H9 (cell line): ENCODE measurements at regions not wholly inside any gene's neighbourhood (a gene's known extent, or its start where the extent isn't known, plus 50 kb on each side); places are given as distances from the start of the nearest gene placed in this dataset.

Source experiments
- DNase-seq: peaks from one replicate; pipeline ENCODE4 v3.0.0-alpha.2; 2017
- H2AFZ ChIP-seq: one replicate; pipeline ENCODE4 v1.6.1; 2013; ENCODE audit warnings: mild to moderate bottlenecking, low read length, control low read depth, moderate library complexity
- H2AK5ac ChIP-seq: 2 replicates; pipeline ENCODE4 v1.6.1; 2013; ENCODE audit warnings: low read length, control low read depth, mixed read lengths; ENCODE audit not compliant: insufficient read length
- H2BK120ac ChIP-seq: one replicate; pipeline ENCODE4 v1.6.1; 2013; ENCODE audit warnings: low read depth, mild to moderate bottlenecking, low read length, control low read depth, inconsistent platforms; ENCODE audit not compliant: poor library complexity, severe bottlenecking
- H2BK12ac ChIP-seq: 2 replicates; pipeline ENCODE4 v1.6.1; 2013; ENCODE audit warnings: low read length, control low read depth, mixed read lengths, low read depth; ENCODE audit not compliant: insufficient read length
- H2BK15ac ChIP-seq: 2 replicates; pipeline ENCODE4 v1.6.1; 2013; ENCODE audit warnings: low read depth, low read length, control low read depth
- H2BK20ac ChIP-seq: one replicate; pipeline ENCODE4 v1.6.1; 2013; ENCODE audit warnings: low read depth, mild to moderate bottlenecking, low read length, control low read depth, inconsistent platforms; ENCODE audit not compliant: poor library complexity, severe bottlenecking
- H2BK5ac ChIP-seq: 2 replicates; pipeline ENCODE4 v1.6.1; 2013; ENCODE audit warnings: low read length, control low read depth, mixed read lengths; ENCODE audit not compliant: insufficient read length
- H3K14ac ChIP-seq: 2 replicates; pipeline ENCODE4 v1.6.1; 2013; ENCODE audit warnings: low read length, control low read depth; ENCODE audit not compliant: insufficient read depth
- H3K18ac ChIP-seq: 2 replicates; pipeline ENCODE4 v1.6.1; 2013; ENCODE audit warnings: low read depth, mild to moderate bottlenecking, mixed read lengths, low read length, control low read depth; ENCODE audit not compliant: insufficient read length
- H3K23ac ChIP-seq: 2 replicates; pipeline ENCODE4 v1.6.1; 2013; ENCODE audit warnings: low read length, control low read depth, mixed read lengths, low read depth; ENCODE audit not compliant: insufficient read length
- H3K23me2 ChIP-seq: 2 replicates; pipeline ENCODE4 v1.6.1; 2013; ENCODE audit warnings: low read depth, mild to moderate bottlenecking, mixed read lengths, low read length, control low read depth; ENCODE audit not compliant: insufficient read length, poor library complexity, severe bottlenecking
- H3K27ac ChIP-seq: 2 replicates; pipeline ENCODE4 v1.5.1; 2013; ENCODE audit warnings: low read length, control low read depth, mixed read lengths, low read depth; ENCODE audit not compliant: insufficient read length
- H3K27me3 ChIP-seq: 2 replicates; pipeline ENCODE4 v1.6.1; 2013; ENCODE audit warnings: low read length, control low read depth, inconsistent platforms; ENCODE audit not compliant: insufficient read depth
- H3K4ac ChIP-seq: 2 replicates; pipeline ENCODE4 v1.6.1; 2013; ENCODE audit warnings: low read depth, mild to moderate bottlenecking, control low read depth, inconsistent platforms, low read length, moderate library complexity
- H3K4me1 ChIP-seq: 2 replicates; pipeline ENCODE4 v1.6.1; 2013; ENCODE audit warnings: low read length, control low read depth, inconsistent platforms; ENCODE audit not compliant: insufficient read depth
- H3K4me2 ChIP-seq: 2 replicates; pipeline ENCODE4 v1.6.1; 2013; ENCODE audit warnings: low read length, control low read depth, mixed read lengths; ENCODE audit not compliant: insufficient read length, insufficient read depth
- H3K56ac ChIP-seq: 2 replicates; pipeline ENCODE4 v1.6.1; 2013; ENCODE audit warnings: low read depth, mild to moderate bottlenecking, mixed read lengths, low read length, control low read depth; ENCODE audit not compliant: insufficient read length
- H3K79me1 ChIP-seq: 2 replicates; pipeline ENCODE4 v1.6.1; 2013; ENCODE audit warnings: low read depth, mild to moderate bottlenecking, moderate library complexity, low read length, control low read depth, inconsistent platforms; ENCODE audit not compliant: insufficient read depth, poor library complexity, severe bottlenecking
- H3K79me2 ChIP-seq: 2 replicates; pipeline ENCODE4 v1.6.1; 2013; ENCODE audit warnings: low read length, control low read depth, inconsistent platforms; ENCODE audit not compliant: insufficient read depth
- H3K9ac ChIP-seq: 2 replicates; pipeline ENCODE4 v1.6.1; 2013; ENCODE audit warnings: low read length, control low read depth, mixed read lengths; ENCODE audit not compliant: insufficient read length; ENCODE audit errors: extremely low read depth
- H3K9me3 ChIP-seq: one replicate; pipeline ENCODE4 v1.6.1; 2013; ENCODE audit warnings: low read depth, low read length, inconsistent platforms; ENCODE audit not compliant: control insufficient read depth
- H3T11ph ChIP-seq: one replicate; pipeline ENCODE4 v1.6.1; 2013; ENCODE audit warnings: mild to moderate bottlenecking, low read length, control low read depth, inconsistent platforms
- H4K20me1 ChIP-seq: one replicate; pipeline ENCODE4 v1.6.1; 2013; ENCODE audit not compliant: control insufficient read depth, insufficient read length, insufficient read depth
- H4K5ac ChIP-seq: 2 replicates; pipeline ENCODE4 v1.6.1; 2013; ENCODE audit warnings: low read depth, mild to moderate bottlenecking, mixed read lengths, low read length, control low read depth; ENCODE audit not compliant: insufficient read length
- H4K8ac ChIP-seq: replicated peaks from 2 replicates; pipeline ENCODE4 v1.6.1; 2013; ENCODE audit warnings: low read length, control low read depth, mixed read lengths, low read depth; ENCODE audit not compliant: insufficient read length
- H4K91ac ChIP-seq: 2 replicates; pipeline ENCODE4 v1.6.1; 2013; ENCODE audit warnings: low read depth, mild to moderate bottlenecking, moderate library complexity, mixed read lengths, low read length, control low read depth; ENCODE audit not compliant: insufficient read length
- H3K27ac Mint-ChIP-seq, 3 experiments: 2 replicates in 2 of 3; 3 replicates in 1 of 3; pipeline ENCODE4 v1.8.0; 2020 to 2021; ENCODE audit warnings: mixed read lengths in 3 of 3, mild to moderate bottlenecking in 1 of 3, moderate library complexity in 1 of 3
- H3K27me3 Mint-ChIP-seq: 2 replicates; pipeline ENCODE4 v1.8.0; 2021; ENCODE audit warnings: low read depth, mild to moderate bottlenecking, moderate library complexity, mixed read lengths
- H3K36me3 Mint-ChIP-seq, 3 experiments: 2 replicates in 2 of 3; 3 replicates in 1 of 3; pipeline ENCODE4 v1.8.0; 2020 to 2021; ENCODE audit warnings: low read depth in 3 of 3, mixed read lengths in 3 of 3; ENCODE audit not compliant: insufficient read depth in 1 of 3
- H3K4me1 Mint-ChIP-seq, 2 experiments: 2 replicates each; pipeline ENCODE4 v1.8.0; 2020; ENCODE audit warnings: mixed read lengths in 2 of 2
- H3K4me3 Mint-ChIP-seq, 2 experiments: 2 replicates in 1 of 2; 3 replicates in 1 of 2; pipeline ENCODE4 v1.8.0; 2020 to 2021; ENCODE audit warnings: mild to moderate bottlenecking in 2 of 2, mixed read lengths in 2 of 2, moderate library complexity in 1 of 2
- H3K9me3 Mint-ChIP-seq, 2 experiments: 2 replicates in 1 of 2; 3 replicates in 1 of 2; pipeline ENCODE4 v1.8.0; 2020; ENCODE audit warnings: mild to moderate bottlenecking in 2 of 2, mixed read lengths in 2 of 2, moderate library complexity in 1 of 2
- WGBS: extraction: QIAGEN DNeasy Blood & Tissue Kit; methylation state at CpG from one replicate; pipeline ENCODE4 v1.1.7; 2013; ENCODE audit warnings: missing lambda C conversion rate, low lambda C conversion rate, mixed read lengths; ENCODE audit not compliant: insufficient read length; ENCODE audit errors: extremely low coverage; 5-methylcytosine and 5-hydroxymethylcytosine counted together
- TF ChIP-seq, protein P1 (sequence below): fragments of 200-600 bp; sonication (generic); conservative IDR thresholded peaks from 3 replicates; pipeline ENCODE4 v1.8.0; 2021; ENCODE audit warnings: antibody characterized with exemption, mild to moderate bottlenecking

DNA sequence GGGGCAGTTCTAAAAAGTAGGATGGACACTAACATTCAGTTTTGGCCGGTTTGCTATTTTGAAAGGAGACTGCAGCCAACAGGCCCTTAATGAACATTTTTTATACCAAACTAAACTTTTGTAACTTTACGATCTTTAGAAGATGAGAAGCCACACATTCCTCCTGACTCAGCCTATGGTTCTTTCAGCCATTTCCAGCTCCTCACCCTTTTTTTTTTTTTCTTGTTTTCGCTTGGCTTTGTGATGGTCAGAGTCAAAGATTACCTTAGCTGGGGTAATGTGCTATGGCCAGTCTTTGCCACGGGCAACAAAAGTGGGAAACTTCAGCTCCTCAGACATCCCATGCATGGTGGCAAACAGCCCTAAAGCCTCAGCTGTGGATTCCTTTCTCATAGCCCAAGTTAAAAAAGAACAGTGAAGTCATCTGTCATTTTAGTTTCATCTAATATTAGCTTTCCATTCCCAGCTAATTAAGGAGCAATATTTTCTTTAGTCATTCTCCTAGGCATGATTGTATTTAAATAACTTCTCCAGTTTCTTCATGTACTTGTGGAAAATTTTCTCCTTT, 368.7 kb downstream of the MFSD1 start:
- no peaks in the 10 kb centered on the region for H3K79me1 ChIP-seq
- no peak overlapping the region for H3T11ph ChIP-seq
- no peak overlapping the region for H2BK5ac ChIP-seq
- no peak overlapping the region for H3K4me2 ChIP-seq
- H3K23ac ChIP-seq, result no peak overlapping the region
- no peak overlapping the region for H3K4ac ChIP-seq
- Mint-ChIP-seq H3K36me3 (no peaks in the 10 kb centered on the region), H3K9me3 (no peaks in the 10 kb centered on the region), H3K4me3 (no peak overlapping the region), H3K4me1 (peaks cover 0 to 4% of the 10 kb centered on the region in 2 experiments; a peak in 1 of 4 replicates), H3K27ac (no peak overlapping the region), H3K27me3 (no peaks in the 10 kb centered on the region)
- no peak overlapping the region for H4K91ac ChIP-seq
- no peak overlapping the region for H3K27ac ChIP-seq
- H3K56ac ChIP-seq, result no peak overlapping the region
- no peaks in the 10 kb centered on the region for H3K79me2 ChIP-seq
- H3K14ac ChIP-seq, result no peak overlapping the region
- H4K8ac ChIP-seq, result no peak overlapping the region
- H3K23me2 ChIP-seq, result no peaks in the 10 kb centered on the region
- no peak for DNase-seq
- no peak overlapping the region for H2AK5ac ChIP-seq
- H2BK20ac ChIP-seq, result no peak overlapping the region
- H3K9ac ChIP-seq, result no peak overlapping the region
- TF ChIP-seq, protein P1, sequence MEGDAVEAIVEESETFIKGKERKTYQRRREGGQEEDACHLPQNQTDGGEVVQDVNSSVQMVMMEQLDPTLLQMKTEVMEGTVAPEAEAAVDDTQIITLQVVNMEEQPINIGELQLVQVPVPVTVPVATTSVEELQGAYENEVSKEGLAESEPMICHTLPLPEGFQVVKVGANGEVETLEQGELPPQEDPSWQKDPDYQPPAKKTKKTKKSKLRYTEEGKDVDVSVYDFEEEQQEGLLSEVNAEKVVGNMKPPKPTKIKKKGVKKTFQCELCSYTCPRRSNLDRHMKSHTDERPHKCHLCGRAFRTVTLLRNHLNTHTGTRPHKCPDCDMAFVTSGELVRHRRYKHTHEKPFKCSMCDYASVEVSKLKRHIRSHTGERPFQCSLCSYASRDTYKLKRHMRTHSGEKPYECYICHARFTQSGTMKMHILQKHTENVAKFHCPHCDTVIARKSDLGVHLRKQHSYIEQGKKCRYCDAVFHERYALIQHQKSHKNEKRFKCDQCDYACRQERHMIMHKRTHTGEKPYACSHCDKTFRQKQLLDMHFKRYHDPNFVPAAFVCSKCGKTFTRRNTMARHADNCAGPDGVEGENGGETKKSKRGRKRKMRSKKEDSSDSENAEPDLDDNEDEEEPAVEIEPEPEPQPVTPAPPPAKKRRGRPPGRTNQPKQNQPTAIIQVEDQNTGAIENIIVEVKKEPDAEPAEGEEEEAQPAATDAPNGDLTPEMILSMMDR, result no peak
- no peak overlapping the region for H2BK120ac ChIP-seq
- H3K18ac ChIP-seq, result no peak overlapping the region
- H3K27me3 ChIP-seq, result no peaks in the 10 kb centered on the region
- no peak overlapping the region for H2AFZ ChIP-seq
- no peaks in the 10 kb centered on the region for H3K4me1 ChIP-seq
- H3K9me3 ChIP-seq, result no peaks in the 10 kb centered on the region
- WGBS, result no CpG with 5 or more reads among the region's 4 CpGs
- H2BK15ac ChIP-seq, result no peak overlapping the region
- H4K20me1 ChIP-seq, result no peaks in the 10 kb centered on the region
- no peak overlapping the region for H2BK12ac ChIP-seq
- no peak overlapping the region for H4K5ac ChIP-seq
